Subcutaneous abdominal adipose tissue (tissue), 5 donors: ENCODE measurements at regions not wholly inside any gene's neighbourhood (a gene's known extent, or its start where the extent isn't known, plus 50 kb on each side); places are given as distances from the start of the nearest gene placed in this dataset.
"Not testable (repeated sequence)": the region's sequence is repeated elsewhere in the genome, so short reads cannot be mapped to it uniquely, and the experiment has no call there.

ENCODE experiments used
- H3K27ac ChIP-seq: one replicate; pipeline ENCODE4 v1.7.0; 2013; ENCODE audit warnings: low read depth, mild to moderate bottlenecking, inconsistent platforms, low read length, moderate library complexity
- H3K27me3 ChIP-seq, 5 donors: one replicate each; pipeline ENCODE4 v1.7.0; 2013; ENCODE audit warnings: low read length in 5 of 5, inconsistent platforms in 1 of 5; ENCODE audit not compliant: control insufficient read depth in 5 of 5, insufficient read depth in 4 of 5
- H3K36me3 ChIP-seq, 5 donors: one replicate each; pipeline ENCODE4 v1.7.0; 2013; ENCODE audit warnings: low read length in 5 of 5; ENCODE audit not compliant: control insufficient read depth in 5 of 5, insufficient read depth in 5 of 5
- H3K4me1 ChIP-seq, 5 donors: one replicate each; pipeline ENCODE4 v1.7.0; 2013; ENCODE audit warnings: low read length in 5 of 5, mild to moderate bottlenecking in 3 of 5, moderate library complexity in 1 of 5; ENCODE audit not compliant: control insufficient read depth in 5 of 5, insufficient read depth in 5 of 5
- H3K4me3 ChIP-seq, 5 donors: one replicate each; pipeline ENCODE4 v1.7.0; 2013; ENCODE audit warnings: low read length in 5 of 5, low read depth in 1 of 5
- H3K9ac ChIP-seq, 5 donors: one replicate each; pipeline ENCODE4 v1.7.0; 2013; ENCODE audit warnings: low read length in 5 of 5, mild to moderate bottlenecking in 4 of 5, moderate library complexity in 3 of 5
- H3K9me3 ChIP-seq, 5 donors: one replicate each; pipeline ENCODE4 v1.7.0; 2013; ENCODE audit warnings: low read length in 5 of 5; ENCODE audit not compliant: control insufficient read depth in 5 of 5
- donor health status: healthy.
- donor health status: healthy.
- donor health status: healthy.
- donor health status: healthy.
- donor health status: healthy.

DNA sequence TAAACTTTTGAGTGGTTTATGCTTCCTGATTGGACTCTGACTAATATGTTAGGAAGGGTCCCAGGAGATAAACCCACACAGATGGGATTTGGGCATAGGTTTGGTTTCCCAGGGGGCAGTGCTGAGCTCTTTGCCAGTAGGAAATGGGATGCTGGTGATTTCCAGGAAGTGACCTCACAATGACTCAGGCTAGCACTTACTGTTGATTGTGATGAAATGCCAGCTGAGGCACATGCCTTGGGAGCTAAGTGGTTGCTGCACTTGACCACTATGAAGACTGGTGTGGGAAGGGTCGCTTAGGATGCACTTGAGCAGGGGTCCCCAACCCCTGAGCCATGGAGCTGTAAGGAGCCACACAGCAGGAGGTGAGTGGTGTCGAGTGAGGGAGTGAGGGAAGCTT lies 55.5 kb upstream of the METTL14 start:
- not testable (repeated sequence) for H3K27ac ChIP-seq, H3K4me3 ChIP-seq, H3K9me3 ChIP-seq, H3K4me1 ChIP-seq, H3K9ac ChIP-seq, H3K27me3 ChIP-seq
- peaks cover 0 to 26% (median 6%) of the 10 kb centered on the region in 5 donors for H3K36me3 ChIP-seq

DNA sequence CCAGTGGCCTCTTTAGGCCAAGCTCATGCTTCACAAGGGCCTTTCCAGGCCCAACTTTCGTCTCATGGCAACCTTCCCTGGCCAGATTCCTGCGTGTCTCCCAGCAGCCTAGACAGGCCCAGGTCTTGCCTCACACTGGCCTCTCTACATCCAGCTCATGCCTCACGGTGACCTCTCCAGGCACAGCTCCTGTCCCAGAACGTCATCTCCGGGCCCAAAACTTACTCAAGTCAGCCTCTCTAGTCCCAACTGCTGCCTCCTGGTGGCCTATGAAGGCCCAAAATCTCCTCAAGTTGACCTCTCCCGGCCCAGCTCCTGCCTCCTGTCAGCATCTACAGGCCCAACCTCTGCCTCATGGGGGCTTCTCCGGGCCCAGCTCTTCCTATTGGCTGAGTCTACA lies 54.3 kb upstream of the METTL14 start:
- not testable (repeated sequence) for H3K9ac ChIP-seq, H3K9me3 ChIP-seq, H3K27me3 ChIP-seq, H3K4me3 ChIP-seq, H3K4me1 ChIP-seq
- peak overlapping the region; percentile 30 for H3K27ac ChIP-seq
- peaks cover 0 to 26% (median 6%) of the 10 kb centered on the region in 5 donors for H3K36me3 ChIP-seq

DNA sequence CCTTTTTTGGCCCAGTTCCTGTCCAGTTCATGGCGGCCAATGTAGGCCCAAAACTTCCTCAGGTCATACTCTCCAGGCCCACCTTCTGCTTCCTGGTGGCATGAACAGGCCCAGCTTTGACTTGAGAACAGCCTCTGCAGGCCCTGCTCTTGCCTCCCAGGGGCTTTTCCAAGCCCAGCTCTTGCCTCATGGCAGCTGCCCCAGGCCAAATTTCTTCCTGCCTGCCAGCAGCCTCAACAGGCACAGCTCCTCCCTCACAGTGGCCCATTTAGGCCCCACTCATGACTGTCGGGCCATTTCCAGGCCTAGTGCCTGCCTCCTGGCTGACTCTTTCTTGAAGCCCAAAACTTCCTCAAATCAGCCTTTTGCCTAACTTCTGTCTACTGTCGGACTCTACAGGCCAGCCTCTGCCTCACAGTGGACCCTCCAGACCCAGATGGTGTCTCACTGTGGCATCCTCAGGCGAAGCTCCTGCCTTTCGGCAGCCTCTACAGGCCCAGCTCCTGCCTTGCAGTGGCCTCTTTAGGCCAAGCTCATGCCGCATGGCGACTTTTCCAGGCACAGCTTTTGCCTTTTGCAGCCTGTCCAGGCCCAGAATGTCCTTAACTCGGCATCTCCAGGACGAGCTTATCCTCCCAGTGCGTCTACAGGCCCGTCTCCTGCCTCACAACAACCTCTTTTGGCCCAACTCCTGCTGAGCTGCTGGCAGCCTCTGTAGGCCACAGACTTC lies 53.7 kb upstream of the METTL14 start:
- Histone ChIP-seq H3K36me3 (peaks cover 0 to 26% (median 6%) of the 10 kb centered on the region in 5 donors), H3K9ac (peak overlapping the region in 1 of 5 donors; percentile 41), H3K27ac (peak overlapping the region; percentile 30)
- H3K27me3 ChIP-seq, H3K9me3 ChIP-seq, H3K4me3 ChIP-seq, H3K4me1 ChIP-seq: not testable (repeated sequence)

DNA sequence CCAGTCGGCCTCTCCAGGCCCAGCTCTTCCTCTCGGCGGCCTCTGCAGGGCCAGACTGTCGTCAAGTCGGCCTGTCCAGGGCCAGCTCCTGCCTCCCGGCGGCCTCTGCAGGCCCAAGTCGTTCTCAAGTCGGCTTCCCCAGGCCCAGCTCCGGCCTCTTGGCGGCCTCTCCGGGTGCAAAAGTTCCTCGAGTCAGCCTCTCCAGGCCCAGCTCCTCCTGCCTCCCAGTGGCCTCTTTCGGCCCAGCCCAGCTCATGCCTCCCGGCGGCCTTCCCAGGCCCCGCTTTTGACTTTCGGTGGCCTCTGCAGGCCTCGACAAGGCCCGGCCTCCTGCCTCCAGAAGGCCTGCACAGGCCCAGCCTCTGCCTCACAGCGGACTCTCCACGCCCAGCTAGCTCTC lies 51.7 kb upstream of the METTL14 start:
- H3K9ac ChIP-seq, H3K4me1 ChIP-seq, H3K27ac ChIP-seq, H3K9me3 ChIP-seq, H3K27me3 ChIP-seq, H3K4me3 ChIP-seq: not testable (repeated sequence)
- peaks cover 0 to 26% (median 6%) of the 10 kb centered on the region in 5 donors for H3K36me3 ChIP-seq

DNA sequence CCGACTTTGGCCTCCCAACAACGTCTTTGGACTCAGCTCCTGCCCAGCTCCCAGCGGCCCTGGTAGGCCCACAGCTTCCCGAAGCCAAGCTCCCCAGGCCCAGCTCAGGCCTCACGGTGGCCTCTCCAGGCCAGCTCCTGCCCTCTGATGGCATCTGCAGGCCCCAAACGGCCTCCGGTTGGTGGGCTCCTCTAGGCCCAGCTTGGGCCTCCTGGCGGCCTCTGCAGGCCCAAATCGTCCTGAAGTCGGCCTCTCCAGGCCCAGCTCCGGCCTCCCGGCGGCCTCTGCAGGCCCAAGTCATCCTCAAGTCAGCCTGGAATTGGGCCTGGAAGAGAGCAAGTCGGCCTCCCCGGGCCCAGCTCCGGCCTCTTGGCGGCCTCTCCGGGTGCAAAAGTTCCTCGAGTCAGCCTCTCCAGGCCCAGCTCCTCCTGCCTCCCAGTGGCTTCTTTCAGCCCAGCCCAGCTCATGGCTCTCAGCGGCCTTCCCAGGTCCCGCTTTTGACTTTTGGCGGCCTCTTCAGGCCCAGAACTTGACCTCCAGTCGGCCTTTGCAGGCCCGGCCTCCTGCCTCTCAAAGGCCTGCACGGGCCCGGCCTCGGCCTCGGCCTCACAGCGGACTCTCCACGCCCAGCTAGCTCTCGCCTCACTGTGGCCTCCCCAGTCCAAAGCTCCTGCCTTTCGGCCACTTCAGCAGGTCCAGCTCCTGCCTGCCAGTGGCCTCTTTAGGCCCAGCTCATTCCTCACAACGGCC lies 50.9 kb upstream of the METTL14 start:
- H3K27me3 ChIP-seq, H3K4me1 ChIP-seq, H3K9me3 ChIP-seq, H3K4me3 ChIP-seq, H3K9ac ChIP-seq, H3K27ac ChIP-seq: not testable (repeated sequence)
- H3K36me3 ChIP-seq: peaks cover 0 to 26% (median 6%) of the 10 kb centered on the region in 5 donors
